ENCODE measurements at regions not wholly inside any gene's neighbourhood (a gene's known extent, or its start where the extent isn't known, plus 50 kb on each side); places are given as distances from the start of the nearest gene placed in this dataset.

DNA sequence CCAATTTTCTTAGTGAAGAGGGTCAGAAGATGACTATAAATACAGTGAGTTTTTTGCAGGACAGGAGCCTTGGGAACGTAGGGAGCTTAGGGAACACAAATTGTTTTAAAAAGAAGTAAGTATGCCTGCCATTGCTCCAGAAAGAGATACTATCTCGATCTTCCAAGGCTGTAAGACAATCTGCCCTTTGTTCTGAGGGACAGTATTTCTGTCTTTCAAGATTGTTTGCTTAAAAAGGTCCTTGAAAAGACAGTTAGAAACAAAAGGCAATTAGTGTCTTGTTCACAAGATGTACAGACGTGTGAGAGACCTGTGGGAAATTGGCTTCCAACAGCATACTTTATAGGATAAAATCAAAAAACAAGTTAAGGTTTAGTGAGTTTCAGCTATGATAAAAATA is 321.2 kb upstream of the FAR2 start:
- DNase-seq, result no peak

DNA sequence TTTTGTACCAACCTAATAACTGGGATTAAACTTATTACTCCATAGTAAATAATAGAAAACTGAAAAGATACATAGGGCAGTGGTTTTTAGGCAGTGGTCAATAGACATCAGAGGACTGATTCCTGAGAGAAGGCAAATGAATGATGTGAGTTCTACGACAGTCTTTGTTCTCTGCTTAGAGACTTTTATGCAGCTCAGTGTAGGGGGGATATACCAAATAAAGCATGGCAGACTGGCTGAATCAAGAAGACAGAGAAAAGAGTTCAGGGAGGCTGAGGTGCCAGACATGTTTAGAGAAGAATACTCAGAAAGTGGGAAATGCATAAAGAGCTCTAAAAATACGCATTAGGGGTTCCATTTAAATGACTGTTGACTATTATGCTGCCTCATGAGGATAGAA is 320.8 kb upstream of the FAR2 start:
- DNase-seq, result no peak

DNA sequence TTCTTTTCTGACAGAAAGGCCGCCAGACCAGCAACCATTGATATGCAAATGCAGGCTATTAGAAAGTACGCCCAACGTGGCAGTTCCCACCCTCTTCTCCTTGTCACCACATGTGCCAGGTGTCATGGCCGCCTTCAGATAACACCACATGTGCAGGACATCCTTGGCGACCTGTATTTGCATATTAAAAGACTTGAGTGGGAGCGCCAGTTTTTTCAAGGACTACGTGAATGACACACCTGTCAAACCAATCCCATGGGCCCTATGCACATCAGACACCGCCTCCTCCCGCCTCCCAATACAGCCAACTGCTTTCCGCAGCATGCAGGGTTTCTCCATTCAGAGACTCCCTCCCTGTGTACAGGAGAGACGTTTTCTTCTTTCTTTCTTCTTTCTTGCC is 318.6 kb upstream of the FAR2 start:
- DNase-seq, result no peak

DNA sequence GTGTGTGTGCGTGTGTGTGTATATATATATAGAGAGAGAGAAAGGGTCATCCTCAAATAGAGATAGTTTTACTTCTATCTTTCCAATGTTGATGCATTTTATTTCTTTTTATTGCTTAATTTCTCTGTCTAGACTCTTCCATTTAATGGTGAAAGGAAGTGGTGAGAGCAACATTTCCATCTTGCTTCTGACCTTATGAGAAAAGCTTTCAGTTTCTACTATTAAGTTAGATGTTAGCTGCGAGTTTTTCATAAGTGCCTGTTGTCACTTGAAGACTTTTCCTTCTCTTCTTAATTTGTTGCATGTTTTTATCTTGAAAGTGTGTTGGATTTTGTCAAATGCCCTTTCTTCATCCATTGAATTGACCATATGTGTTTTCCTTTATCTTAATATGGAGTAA is 304.4 kb upstream of the FAR2 start:
- DNase-seq, result no peak

DNA sequence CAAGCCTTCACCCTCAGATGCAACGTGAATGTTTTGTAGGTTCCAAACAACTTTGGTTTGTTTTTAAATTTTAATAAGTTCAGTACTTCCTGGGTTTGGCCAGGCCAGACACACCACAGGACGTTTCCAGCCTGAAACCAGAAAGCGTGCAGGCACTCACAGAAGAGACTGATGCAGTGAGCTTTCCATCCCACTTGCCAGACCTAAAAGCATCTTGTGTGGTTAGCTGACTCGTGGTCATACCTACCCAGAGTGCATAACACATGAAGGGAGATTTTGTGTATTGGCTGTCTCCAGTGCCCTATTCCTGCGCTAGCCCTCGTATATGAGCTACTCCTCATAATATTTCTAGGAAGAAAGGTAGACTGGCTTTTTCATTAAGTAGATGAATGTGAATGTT is 297.3 kb upstream of the FAR2 start:
- DNase-seq, result no peak

DNA sequence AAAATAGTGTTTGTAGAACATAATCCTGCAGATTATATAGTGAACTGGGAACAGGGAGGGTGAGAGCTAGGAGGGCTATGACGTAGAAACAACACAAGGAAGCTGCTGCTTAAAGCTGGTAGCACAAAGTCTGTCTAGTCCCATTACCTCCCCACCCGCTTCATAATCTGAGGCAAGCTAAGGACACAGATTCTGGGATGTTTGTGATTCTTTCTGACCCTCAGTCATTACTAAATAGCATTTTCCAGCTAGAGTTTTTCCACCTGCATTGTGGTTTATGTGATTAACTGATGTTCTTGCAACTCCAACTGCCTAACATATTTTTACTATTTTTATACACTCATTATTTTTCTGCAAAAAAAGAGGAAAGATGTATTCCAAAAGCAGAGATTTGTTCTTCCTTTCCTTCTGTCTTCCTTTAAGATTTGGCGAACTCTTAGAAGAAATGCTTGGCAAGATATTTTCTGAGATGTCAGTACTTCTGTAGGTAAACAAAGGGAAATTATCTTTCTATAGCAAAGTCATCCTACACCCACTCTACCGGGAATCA is 293.2 kb upstream of the FAR2 start:
- no peak for DNase-seq

DNA sequence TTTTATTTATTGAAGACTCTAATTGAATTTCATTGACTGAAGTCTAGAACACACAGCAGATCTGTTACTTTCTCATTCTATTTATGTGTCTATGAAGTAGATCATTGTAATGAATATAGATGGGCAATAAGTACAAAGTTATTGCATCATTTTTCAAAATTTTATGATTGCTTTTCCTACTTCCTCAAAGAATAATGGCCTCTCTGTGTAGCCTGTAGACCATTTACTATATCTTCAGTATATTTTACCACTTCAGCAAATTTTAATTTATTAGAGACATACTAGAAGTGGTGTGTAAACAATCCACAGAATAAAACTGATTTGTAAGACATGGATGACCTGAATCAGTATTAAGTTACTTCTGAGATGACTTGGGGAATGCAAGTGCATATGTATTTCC is 291.7 kb upstream of the FAR2 start:
- DNase-seq, result no peak

DNA sequence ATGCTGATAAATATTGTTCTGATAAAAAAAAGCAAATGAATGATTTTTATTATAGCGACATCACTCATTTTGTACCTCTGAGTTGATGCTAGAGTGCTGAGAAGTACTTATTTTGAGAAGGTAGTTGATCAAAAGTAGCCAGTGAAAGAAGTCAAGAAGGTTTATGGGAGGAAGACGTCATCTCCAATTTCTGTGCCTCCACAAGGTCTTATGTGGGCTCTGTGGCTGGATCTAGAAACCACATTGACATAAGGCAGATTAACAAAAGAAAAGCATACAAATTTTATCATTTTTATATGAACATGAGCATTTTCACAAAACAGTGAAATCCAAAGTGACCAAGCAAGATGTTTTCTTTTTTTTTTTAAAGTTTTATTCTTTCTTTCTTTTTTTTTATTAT is 289.5 kb upstream of the FAR2 start:
- no peak for DNase-seq

DNA sequence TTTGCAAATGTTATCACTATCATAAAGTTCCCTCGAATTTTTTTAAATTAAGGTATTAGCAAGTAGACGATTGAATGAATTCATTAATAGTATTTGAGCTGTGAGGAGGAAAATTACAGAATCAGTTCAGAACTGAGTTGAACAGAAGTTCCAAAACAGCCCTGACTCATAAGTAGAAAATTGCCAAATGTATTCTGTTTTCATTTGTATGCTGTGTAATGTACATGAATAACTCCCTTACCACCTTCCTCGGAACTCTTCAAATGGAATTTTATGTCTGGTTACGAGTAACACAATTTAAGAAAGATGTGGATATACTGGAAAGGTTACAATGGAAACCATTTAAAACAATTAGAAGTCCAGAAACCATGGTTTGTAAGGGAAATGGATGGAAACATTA is 283.3 kb upstream of the FAR2 start:
- no peak for DNase-seq

DNA sequence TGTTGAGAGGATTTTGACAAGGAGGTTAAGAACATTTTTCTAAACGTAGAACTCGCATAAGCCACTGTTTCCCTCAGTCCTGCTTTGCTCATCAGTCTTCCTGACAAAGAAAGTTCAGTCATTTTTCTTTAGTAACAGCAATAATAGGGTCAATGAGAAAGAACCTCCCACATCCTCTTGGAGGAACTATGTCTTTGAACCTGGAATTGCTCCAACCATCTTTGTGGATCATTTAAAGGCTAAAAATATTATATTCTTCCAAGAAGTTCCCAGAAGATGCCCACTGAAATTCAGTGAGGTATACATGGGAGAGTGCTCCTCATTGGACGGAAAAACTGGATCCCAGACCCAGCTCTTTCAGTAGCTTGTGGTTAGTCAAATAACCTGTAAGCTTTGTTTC is 282.8 kb upstream of the FAR2 start:
- DNase-seq, result no peak

DNA sequence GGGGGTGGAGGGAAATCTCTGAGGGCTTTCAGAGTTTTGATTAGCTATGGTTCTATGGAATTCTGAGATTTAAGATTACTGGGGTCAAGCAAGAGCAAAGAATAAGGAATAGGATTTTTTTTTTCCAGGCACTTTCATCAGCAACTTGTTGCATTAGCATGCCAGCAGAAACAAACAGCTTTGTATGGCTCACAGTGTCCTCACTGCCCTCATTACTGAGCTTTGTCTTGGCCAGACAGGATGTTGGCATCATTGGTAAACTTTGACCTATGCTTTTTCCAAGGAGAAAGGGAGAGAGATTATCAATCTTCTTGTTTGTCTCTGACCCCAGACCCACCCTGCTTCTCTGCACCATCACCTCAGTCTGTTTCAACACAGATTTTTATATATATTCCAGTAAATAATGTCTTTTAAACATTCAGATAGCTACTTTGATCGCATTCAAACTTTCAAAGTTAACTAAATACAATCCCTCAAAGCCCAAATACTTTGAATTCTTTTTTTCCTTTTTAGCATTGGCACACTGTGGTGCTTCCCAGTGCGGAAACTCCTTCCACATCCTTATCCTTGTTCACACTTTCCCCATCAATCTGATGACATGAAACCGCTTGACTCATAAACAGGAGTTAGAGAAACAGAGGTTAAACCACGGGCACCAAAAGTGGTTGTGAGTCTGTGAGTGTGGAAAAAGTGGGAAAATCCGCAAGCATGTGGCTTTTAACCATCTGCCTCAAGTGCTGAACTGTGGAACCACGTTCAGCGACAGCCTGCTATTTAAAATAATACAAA is 282.2 kb upstream of the FAR2 start:
- DNase-seq, result no peak

DNA sequence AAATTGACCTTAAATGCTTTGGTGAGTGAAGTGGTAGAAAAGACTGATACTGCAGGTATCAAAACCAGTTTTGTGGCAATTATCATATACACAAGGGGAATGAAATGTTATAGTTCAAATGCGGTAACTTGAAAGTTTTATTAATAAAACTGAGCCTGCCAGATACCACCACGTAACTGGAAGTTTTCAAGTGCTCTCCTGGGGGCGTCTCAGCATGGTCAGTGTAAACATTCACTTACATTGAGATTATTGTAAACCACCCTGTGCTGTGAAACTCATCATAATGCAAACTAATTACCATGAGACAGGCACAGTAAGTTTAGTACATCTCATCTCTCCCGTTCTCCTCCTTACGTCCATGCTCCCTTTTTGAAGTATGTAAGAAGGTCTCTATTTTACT is 280.7 kb upstream of the FAR2 start:
- DNase-seq, result no peak

DNA sequence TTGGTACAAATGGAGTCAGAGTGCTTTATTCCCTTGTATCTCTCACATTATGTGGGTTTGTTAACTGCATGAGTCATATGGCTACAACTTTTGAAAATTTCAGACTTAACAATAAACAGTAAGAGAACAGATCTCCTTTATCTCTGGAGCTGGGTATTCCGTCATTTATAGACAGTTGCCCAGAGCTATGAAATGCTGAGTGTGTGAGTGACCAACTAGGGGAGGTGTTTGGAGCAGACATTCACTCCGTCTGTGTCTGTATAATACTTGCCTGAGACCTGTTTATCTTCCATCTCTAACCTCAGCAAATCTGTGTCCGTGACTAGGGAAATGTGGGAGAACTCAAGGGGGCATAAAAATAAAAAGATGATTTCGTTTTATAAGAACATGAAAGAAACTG is 279.9 kb upstream of the FAR2 start:
- no peak for DNase-seq

DNA sequence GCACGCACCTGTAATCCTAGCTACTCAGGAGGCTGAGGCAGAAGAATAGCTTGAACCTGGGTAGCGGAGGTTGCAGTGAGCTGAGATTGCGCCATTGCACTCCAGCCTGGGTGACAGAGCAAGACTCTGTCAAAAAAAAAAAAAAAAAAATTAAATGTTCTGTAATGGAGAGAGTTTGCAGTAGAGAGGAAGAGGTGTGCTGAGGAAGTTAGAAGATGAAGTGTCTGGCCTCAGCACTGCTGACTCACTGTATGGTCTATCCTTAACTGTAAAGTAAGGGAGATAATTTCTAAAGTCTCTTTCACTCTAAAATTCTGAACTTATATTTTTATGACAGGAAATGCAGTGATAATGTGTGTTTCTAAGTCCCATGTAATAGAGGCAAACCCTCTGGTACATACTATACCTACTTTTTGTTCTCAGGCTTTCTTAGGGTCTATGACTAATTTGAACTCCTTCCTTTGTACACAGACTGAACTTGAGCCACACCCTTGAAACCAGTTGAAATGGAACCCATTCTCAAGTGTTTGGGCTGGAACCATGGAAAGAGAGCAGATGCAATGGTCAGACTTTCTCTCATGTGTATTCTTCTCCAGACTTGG is 278.1 kb upstream of the FAR2 start:
- no peak for DNase-seq

DNA sequence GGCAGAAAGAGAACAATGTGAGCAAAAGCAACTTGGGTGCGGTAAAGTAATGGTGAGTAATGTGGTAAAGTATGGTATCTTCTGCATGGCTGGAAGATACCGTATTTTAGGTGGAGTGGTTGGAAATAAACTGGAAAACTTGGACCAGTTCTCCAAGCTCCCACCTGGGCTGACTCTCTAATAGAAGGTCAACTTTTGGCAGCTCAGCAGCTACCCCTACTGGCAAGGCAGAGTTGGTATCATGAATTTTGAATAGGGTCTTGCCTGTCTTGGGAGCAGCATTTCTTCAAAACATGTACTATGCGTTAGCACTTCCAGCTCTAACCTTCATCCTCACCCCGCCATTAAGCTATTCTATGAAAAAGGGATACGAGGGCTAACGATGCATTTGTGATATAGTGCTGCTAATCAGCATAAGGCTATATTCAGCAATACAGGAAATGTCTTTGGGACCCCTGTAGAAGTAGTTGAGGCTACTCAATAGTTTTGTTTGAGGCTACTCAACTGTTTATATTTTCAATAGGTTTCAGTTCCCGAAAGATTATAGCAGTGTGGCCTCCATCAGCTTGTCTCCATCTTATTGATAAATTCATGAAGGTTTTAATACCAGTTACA is 276.3 kb upstream of the FAR2 start:
- DNase-seq, result no peak

DNA sequence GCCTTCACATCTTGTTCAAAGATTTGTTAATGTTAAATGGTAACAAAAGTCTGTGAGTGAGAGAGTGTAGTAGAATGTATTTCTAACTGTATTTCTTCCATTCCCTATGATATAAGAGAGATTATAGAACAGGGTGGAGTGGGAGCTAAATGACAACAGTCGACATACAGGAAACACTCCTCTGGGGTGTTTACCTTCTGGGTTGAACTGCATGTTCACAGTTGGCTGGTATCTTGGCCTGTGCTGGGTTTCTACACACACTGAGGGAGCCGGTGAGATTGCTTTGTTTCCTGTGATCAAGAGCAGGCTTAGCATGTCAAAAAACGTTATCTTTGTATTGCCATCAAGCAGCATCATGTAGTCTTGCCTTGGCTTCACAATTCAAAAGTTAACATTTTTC is 274.3 kb upstream of the FAR2 start:
- no peak for DNase-seq

DNA sequence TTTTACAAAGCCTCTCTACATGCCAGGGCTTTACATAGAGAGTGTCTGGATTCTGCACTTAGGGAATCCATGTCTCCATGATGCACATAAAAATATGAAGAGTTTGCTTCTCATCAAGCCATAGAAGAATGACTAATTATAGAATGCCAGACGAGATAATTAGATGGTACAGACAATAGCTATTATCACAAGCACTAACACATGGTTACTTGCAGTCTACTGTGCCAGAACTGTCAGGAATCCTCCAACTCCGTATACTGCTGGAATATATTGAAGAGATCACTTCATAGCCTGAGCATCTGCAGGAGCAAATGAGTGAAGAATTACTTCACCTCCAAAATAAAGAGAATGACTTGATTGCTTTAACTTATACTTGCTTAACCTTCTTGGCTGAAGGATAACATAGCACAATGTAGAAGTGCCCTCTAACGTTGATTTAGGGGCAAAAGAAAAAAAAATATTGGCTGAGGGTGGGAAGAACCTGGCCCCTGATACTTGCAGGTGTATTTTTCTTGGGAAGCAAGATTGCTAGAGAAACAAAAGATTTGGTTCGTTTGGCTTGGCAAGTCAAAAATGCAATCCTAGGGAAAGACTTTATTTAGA is 272.8 kb upstream of the FAR2 start:
- DNase-seq, result no peak

DNA sequence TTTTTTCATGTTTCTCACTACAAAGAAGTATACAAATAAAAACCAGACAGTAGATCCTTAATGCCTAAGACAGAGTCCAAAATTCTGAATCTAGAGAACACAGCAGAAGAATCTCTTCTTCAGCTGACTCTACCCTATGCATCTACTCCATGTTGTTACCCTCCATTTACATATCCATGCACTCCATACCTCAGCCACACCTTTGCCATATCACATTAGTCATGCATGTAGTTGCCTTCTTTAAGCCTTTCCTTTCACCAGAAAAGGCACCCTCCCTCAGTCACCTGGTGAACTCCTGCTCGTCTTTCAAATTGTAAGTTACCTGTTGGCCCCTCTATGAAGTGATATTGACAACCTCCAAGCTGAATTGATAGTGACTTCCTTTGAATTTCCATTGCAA is 271.2 kb upstream of the FAR2 start:
- no peak for DNase-seq

DNA sequence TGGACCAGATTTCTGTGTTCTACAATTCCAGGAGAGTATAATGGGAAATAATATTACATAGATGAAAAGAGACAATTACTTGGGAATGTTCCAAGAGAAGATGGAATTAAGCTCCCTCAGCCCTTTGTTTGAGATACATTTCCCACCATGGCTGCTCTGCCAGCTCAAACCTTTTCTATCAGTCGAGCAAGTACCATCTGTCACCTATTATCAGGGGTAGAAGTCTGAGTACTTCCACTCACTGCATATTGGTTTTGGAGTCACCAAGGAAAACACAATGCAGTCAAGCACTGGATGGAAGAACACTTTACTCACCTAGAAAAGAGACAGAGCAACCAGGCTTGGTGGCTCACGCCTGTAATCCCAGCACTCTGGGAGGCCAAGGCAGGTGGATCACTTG is 270.4 kb upstream of the FAR2 start:
- no peak for DNase-seq

DNA sequence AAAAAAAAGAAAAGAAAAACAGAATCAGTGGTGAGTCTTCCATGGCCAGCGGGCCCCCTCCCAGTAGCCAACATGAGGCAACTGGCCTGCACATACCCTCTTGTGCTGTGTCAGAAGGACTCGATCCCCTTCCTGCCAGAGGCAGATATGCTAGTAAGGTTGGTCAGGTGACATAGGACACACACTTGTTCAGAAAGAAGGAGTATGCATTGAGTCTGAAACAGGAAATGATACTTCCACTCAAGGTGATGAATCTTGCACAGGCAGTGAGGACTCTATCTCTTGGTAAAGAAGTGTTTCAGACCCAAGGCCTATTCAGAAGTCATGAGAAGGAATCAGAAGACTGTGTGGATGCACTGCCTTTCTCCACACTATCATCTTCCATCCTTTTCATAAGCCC is 269.7 kb upstream of the FAR2 start:
- no peak for DNase-seq

DNA sequence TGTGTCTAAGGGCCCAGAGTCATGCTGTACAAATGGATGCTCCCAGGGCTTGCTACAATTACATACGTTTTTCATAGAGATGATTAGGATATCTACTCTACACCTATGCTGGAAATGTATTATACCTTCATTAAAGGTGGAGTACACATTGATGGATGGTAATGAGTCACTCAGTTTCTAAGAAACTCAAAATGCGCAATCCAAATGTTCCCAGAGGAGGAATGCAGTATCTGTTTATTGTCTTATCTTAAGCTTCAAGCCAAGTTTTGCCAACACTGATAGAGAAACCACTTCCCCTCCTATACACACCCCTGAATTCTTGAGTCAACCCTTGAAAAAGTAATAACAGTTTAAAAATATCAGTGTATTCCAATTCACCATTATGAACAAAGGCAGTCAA is 266.6 kb upstream of the FAR2 start:
- DNase-seq, result no peak

DNA sequence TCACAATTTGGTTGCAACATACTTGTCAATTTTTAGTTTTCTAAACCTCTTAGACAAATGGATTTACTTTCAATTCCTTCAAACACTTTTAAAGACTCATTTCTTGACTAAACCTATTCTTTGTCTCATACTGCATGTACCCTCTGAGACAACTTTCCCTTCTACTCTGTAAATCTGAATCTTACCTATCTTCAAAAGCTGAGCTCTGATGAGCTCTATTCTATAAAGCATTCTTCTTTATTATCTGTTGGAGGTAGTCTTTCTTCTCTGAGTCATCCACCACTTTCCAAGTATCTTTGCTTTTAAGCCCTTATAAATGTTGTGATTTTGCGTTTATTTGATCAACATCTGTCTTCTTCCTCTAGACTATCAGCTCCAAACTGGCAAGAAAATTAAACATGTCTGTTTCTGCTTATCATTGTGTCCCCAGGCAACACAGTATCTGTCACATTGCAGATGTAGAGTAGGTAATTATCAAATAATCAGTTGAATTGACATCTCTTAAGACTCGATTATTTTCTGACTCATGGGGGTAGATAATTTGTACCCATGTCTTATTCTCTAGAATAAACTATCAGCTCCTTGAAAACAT is 265.6 kb upstream of the FAR2 start:
- no peak for DNase-seq

DNA sequence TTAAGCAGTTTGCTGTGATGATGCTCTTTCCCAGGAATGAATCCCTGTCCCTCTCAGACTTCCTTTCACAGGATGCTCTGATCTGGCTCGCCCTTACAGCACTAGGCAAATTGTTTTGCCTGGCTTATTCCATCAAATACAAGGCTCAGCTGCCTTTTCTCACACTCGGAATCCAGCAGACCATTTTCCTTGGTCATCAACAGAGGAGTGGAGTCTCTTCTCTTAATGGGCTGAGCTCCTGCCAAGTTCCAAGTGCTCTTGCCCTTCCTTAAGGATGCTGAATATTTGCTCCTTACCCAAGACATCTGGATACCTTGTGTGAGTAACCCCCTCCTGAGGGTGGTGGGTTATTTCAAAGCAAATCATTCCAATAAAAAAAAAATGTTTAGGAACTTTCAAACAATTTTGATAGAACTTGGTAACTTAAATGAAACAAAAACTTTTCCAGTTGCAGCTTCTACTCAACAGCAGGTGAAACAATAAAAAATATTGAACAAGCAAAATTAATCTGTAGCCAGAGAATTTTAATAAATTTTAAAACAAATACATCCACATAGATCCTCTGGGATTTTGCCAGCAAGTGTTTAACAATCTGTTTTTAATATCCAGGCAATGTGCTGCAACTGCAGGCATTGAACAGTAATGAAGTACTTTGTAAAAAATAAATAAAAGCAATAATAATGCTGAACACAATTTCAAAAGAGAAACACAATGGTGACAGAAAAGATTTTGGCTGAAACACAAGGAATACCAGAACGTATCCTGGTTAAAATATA is 264.0 kb upstream of the FAR2 start:
- no peak for DNase-seq

Measured in stimulated activated naive CD4-positive, alpha-beta T cell (primary cell).